Mammary epithelial cell (primary cell): ENCODE measurements at regions not wholly inside any gene's neighbourhood (a gene's known extent, or its start where the extent isn't known, plus 50 kb on each side); places are given as distances from the start of the nearest gene placed in this dataset.
"Not testable (repeated sequence)": the region's sequence is repeated elsewhere in the genome, so short reads cannot be mapped to it uniquely, and the experiment has no call there.

Experiments used
- EZH2 ChIP-seq: IDR thresholded peaks from 2 replicates; pipeline ENCODE4 v1.6.1; 2012; ENCODE audit warnings: low read length, inconsistent platforms, borderline replicate concordance
- TF ChIP-seq, protein P1 (sequence below), 2 donors: IDR thresholded peaks in 1 of 2; conservative IDR thresholded peaks in 1 of 2; 2 replicates each; pipeline ENCODE4 v1.5.1; 2011 to 2012; ENCODE audit warnings: inconsistent platforms in 2 of 2, low read length in 2 of 2, mild to moderate bottlenecking in 2 of 2, control low read depth in 1 of 2, low read depth in 1 of 2; ENCODE audit not compliant: insufficient read depth in 1 of 2; ENCODE audit errors: extremely low read depth in 1 of 2

DNA sequence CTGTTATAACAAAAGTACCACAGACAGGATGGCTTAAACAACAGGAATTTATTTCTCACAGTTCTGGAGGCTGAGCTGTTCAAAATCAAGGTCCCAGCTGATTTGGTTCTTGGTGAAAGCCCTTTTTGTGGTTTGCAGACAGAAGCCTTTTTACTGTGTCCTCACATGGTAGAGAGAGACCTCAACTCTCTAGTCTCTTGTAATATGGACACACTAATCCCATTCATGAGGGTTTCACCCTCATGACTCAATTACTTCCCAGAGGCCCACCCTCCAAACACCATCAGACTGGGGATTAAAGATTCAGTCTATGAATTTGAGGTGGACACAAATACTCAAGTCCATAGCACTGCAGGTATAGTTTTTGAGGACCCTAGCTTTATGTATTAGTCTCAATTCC is 97.3 kb upstream of the WIPF3 start:
- TF ChIP-seq, protein P1, sequence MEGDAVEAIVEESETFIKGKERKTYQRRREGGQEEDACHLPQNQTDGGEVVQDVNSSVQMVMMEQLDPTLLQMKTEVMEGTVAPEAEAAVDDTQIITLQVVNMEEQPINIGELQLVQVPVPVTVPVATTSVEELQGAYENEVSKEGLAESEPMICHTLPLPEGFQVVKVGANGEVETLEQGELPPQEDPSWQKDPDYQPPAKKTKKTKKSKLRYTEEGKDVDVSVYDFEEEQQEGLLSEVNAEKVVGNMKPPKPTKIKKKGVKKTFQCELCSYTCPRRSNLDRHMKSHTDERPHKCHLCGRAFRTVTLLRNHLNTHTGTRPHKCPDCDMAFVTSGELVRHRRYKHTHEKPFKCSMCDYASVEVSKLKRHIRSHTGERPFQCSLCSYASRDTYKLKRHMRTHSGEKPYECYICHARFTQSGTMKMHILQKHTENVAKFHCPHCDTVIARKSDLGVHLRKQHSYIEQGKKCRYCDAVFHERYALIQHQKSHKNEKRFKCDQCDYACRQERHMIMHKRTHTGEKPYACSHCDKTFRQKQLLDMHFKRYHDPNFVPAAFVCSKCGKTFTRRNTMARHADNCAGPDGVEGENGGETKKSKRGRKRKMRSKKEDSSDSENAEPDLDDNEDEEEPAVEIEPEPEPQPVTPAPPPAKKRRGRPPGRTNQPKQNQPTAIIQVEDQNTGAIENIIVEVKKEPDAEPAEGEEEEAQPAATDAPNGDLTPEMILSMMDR (conservative IDR thresholded peaks at IDR 0.05 in 1 of 2, IDR thresholded peaks at IDR 0.05 in 1 of 2; ENCODE audit: extremely low read depth in 1 of 2, insufficient read depth in 1 of 2, low read depth in 1 of 2, low read length in 2 of 2): not testable (repeated sequence)
- TF ChIP-seq EZH2: not testable (repeated sequence)
